Hematopoietic multipotent progenitor cell treated with erythropoietin and hydrocortisone succinate and interleukin-3 and kit ligand, for 8 days (in vitro differentiated cells): ENCODE measurements at regions not wholly inside any gene's neighbourhood (a gene's known extent, or its start where the extent isn't known, plus 50 kb on each side); places are given as distances from the start of the nearest gene placed in this dataset.

Source experiments
- DNase-seq: peaks from one replicate; pipeline ENCODE4 v3.0.0-alpha.2; 2015

DNA sequence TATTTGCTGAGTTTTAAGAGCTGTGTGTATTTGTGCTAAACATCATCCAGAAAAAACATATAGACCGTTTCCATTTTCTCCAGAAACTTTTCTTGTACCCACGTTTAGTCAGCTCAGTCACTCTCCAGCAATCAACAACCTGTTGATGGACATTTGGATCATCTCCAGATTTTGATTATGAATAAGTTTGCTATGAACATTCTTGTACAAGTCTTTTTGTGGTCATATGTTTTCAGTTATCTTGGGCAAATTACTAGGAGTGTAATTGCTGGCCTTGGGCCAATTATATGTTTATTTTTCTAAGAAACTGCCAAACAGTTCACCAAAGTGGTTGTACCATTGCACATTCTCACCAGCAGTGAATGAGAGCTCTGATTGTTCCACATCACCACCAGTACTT lies 221.8 kb downstream of the CENPF start:
- no peak for DNase-seq

DNA sequence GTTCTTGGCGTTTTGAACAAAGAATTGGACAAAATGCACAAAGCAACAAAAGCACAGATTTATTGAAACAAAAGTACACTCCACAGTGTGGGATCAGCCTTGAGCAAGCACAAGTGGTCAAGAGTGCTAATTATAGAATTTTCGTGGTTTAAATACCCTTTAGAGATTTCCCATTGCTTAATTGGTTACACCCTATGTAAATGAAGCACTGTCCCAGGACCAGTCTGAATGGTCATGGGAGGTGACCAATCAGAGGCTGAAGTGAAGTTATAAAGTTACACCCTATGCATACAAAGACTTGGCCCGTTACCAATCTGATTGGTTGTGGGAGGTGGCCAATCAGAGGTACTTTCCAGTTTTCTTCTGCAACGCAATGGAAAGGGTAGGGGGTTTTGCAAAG lies 223.6 kb downstream of the CENPF start:
- no peak for DNase-seq

DNA sequence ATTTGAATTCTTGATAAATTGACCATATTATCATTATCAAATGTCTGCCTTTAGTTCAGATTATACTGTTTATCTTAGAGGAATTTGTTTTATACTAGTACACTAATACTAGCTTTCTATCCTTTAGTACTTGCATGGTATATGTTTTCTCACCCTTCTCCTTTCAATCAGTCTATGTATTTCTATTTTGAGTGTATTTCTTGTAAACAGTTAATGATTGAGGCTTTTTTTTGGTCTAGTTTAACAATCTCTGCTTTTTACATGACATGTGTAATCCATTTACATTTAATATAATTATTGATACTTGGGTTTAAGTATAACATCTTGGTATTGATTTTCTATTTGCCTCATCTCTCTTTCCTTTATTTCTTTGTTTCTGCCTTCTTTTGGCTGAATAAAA lies 224.9 kb downstream of the CENPF start:
- no peak for DNase-seq

DNA sequence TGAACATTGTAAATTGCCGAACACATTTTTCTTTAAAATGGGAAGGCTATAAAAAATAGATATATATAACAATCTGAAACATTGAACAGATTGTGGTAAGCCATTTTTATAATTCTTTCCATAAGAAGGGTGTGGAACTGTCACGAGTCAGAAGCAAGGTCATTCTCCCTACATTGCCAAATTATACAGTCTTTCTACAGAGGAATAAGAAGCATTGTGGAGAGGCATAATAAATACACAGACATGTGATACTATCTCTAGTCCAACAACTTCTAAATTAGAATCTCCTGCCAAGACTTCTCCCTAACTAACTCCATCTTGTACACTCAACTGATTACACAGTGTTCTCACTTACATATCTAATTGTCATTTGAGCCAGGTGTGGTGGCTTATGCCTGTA lies 227.9 kb downstream of the CENPF start:
- DNase-seq, result no peak

DNA sequence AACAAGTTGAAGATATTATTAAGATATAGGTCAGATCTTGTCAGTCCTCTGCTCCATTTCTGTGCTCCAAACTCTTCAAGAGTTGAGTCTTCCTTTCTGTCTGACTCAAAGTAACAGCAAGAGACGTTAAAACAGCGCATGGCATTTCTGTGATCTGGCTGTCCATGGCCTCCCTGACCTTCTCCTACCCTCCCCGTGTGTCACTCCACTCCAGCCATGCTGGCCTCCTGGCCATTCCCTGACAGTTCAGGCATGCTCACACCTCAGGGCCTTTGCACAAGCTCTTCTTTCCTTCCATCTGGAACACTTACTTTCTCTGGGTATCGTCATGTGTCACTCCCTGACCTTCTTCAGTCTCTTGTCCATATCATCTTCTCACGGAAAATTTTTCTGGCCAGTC lies 229.0 kb downstream of the CENPF start:
- DNase-seq, result no peak

DNA sequence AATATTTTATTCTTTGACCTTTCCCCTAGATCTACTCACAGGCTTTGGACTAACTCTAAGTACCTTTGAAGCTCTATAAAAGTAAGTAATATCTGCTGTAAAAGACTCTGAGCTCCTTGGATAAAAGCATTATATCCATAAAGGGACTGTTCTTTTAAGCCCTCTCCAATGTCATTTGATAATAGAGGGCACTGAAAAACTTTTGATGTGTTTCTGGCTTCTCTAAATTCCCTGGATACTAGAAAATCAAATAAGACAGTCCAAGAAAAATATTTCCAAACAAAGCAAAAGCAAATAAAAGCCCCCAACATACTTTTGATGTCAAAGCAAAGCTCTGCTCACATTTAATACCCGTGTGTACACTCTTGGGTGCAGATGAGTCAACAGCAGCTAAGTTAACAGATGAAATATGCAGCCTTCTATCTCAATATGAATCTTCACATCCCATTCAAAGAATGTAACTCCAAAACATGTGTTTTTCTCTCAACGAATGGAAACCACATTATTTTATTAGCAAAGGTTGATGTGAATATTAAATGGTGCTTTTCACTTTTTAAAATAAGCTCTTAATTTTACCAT lies 230.3 kb downstream of the CENPF start:
- DNase-seq, result no peak

DNA sequence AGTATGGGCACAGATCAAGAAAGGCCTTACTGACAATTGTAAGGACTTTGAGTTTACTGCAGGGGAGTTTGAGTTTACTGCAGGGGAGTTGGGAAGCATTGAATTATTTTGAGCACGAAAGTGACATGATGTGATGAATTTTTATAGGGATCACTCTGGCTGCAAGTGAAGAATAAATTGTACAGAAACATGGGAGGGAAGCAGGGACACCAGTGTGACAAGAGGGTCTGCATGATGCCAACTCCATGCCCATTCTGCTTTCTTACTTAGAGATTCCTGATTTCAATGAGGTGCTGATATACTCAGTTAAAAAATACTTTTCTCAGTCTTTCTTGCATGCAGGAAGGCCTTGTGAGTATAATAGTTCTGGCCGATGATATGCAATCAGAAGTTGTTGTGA lies 234.4 kb downstream of the CENPF start:
- DNase-seq, result no peak

DNA sequence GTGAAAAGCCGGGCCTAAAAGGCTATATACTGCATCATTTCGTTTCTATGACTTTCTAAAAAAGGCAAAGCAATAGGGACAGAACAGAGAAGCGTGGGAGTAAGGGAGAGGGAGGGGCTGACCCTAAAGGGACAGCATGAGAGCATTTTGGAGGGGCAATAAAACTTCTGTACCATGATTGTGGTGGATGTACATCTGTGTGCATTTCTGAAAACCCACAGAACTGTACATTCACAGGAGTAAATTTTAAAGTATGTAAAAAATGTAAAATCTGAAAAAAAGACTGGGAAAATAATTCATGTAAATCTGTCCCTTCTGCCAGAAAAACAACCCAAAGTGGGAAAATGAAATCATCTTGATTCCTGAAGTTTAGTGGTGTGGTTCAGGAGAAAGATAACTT lies 235.4 kb downstream of the CENPF start:
- DNase-seq, result no peak

DNA sequence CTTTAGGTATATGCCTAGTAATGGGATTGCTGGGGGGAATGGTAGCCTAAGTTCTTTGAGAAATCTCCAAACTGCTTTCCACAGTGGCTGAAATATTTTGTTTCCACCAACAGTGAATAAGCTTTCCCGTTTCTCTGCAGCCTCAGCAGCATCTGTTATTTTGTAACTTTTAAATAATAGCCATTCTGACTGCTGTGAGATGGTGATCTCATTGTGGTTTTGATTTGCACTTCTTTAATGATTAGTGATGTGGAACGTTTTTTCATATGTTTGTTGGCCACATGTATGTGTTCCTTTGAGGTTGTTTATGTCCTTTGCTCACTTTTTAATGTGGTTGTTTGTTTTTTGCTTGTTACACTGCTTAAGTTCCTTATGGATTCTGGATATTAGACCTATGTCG lies 237.4 kb downstream of the CENPF start:
- DNase-seq, result no peak

DNA sequence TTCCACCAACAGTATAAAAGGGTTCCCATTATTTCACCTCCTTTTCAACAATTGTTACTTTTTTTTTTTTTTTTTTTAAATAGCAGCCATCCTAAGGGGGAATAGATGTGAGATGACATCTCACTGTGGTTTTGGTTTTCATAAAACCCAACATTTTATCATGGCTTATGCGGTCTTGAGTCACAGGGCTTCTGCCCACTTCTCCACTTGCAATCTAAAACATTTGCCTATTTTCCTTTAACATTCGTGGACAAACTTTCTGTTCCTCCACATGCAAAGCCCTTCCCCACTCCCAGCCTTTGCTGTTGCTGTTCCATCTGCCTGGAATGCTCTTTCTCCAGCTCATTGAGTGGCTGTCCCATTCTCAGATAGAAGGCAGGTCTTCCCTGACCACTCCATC lies 239.7 kb upstream of the KCNK2 start:
- no peak for DNase-seq

DNA sequence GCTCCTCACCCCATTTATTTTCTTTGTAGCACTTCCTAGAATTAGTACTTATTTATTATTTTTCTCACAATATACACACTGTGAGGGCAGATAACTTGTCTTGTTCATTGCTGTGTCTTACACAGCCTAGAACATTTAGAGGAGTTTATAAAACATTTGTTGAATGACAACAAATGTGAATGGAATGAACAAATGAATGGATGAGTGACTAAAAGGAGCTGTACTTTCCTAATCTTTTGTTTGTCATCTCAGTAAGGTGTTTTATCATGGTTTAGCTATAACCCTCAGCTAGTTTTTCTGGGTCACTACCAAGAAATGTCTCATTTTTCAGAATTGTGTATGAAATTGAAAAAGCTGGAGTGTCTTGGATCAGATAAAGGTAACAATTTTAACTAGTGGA lies 239.3 kb upstream of the KCNK2 start:
- no peak for DNase-seq

DNA sequence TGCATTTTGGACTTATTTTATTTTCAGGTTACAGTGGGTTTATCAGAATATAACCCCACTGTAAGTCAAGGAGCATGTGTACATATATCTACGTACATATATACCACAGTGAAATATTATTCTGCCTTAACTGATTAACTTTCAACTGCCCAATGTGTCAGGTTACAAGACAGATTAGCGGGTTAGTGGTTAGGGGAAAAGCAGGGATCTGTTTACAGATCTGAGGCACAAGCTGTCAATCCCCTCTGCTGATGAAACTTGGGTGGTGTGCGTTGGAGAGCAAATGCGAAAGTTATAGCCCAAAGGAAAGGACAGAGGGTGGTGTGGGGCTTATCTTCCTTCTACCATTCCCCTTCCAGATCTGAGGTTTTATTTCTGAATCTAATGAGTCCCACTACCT lies 238.2 kb upstream of the KCNK2 start:
- DNase-seq, result no peak

DNA sequence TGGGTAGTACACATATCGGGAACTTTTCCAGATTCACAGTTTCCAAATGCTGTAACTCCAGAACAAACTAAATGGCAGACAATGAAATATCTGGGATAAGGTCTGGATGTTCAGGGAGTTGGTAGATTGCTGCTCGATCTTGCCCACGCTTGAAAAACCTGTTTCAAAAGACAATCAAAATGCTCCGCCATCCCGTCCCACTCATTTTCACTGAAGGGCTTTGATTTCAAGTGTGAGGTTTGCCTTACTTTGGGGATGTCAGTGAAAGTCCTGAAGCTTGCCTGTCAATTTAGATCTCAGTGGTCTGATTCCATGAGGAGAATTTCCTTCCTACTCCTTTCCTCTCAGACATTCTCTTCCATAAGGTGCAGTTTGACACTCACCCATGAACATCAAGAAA lies 236.3 kb upstream of the KCNK2 start:
- no peak for DNase-seq

DNA sequence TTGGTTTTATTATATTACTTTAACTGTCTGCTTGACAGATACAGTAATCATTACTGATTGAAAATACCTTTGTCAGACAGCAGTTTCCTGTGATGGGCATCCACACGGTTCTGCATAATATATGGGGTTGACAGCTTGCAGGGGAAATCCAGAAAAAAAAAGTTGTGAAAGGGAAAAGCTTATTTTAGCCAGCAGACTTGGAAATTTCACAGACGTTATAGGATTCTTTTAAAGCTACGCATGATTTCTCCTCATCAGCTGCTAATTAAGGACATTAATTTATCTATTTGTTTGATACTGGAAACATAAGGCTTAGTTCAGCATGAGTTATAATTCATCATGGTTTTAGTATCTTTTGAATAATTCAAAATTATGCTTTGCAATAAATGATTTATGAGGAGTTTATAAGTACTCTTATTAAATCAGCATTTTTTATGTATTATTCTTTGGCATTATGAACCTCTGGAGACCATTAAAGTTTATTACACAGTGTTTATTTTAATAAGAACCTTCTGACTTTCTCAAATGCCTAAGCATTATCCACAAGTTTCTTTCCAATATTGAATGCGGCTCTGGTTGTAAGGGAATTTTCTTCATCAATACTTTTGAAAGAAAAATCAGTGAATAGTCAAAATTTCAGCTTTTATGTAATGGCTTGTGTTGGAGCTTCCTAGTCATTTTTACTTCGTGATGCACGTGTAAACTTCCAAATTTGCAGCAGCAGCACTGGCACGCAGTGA lies 235.3 kb upstream of the KCNK2 start:
- no peak for DNase-seq

DNA sequence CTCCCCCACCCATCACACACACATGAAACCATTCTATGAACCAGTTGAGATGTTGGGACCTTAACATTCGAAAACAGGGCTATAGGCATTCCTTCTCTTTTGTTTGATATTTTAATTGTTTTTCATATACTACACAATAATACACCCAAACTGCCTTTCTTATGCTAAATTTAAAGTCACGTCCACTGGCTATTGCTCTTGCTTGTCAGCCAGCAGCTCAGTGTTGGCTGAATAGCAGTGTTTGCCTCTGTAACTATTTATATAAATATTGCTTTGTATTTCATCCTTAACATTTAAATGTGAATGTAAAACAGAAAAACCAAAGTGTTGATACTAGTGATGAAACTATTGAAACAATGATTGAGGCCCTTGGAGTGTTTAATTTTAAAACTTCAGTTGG lies 234.4 kb upstream of the KCNK2 start:
- no peak for DNase-seq

DNA sequence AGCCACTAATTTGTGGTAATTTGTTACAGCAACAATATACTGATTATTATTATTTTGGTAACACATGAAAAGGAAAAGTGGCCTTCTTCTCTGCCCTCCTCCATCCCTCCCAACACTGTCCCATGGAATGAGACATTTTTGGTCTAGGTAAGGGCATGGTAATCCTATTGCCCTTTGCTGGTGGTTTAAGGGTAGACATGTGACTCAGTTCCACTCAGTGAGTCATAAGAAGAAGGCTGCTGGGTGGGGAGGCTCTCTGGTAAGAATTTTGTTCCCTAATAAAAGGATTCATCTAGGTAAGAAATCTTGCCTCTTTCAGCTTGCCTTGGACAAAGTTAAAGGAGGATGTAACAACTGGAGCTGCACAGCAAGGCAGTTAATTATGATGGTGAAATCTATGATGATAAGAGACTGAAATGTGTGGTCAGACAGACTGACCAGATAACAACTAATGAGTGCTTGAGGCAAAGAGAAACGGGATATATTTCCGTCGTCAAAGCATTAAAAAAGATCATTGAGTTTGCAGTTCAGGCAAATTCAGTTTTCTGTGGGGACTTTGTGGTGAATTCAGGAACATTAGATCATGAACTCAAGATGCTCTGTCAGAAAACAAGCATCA lies 232.0 kb upstream of the KCNK2 start:
- no peak for DNase-seq

DNA sequence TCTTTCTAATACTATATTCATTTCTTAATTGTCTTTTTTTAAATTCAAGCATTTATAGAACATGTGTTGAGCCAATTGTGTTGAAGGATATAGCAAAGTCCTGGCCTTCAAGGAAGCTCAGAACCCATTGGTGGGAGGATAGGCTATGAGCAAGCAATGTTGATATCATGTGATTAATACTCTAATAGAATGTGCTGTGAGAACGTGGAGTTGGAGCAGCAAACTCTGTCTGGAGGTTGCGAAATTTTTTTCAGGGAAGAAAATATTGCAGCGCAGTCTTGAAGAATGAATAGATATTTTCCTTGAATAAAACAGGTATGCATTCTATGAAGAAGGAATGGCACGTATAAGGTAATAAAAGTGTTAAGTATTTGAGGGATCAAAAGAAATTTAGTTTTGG lies 229.2 kb upstream of the KCNK2 start:
- DNase-seq, result no peak

DNA sequence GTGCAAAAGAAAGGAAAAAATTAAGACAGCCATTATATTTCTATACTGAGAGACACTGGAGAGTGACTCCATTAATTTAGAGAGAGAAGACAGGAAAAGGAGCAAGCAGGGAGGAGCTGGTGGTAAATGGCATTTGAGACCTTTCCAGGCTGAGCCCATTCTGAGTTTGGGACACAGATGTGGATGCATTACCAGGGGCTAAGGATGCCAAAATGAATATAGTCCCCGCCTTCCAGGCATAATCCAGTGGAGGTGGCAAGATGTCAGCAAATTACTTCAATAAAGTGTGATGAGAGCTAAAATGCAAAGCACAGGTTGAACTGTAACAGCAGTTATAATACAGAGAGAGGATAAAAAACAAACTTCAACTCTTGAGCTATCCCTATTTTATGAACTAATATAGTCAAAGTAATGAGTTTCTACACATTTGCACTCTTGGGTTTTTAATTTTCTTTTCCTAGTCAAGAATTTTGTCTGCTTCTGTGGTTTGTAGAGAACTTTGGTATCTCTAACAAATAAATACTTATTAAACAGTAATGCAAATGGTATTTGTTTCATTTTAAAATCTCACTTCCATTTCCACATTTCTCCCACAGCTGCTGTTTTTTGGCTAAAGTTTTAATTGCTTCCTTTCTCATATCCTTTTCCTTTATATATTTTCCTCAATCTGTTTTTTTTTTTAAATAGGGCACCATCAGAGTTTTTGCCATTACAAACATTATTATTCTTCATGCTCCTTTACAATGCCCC lies 228.2 kb upstream of the KCNK2 start:
- DNase-seq, result no peak

DNA sequence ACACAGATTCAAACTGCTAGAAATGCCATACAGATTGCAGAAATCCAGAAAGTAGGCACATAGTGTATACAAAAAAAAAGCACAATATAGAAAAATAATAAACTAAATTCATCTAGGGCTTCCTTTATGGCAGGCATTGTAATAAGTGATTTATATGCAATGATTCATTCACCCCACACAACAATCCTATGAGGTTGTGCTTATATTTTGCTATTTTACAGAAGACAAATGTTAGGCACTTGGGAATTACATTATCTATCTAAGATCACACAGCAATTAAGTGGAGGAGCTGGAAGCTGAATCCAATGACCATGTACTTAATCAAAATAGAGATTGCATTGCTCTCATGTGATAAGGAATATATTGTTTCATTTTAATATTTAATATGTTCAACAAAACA lies 225.7 kb upstream of the KCNK2 start:
- DNase-seq, result no peak

DNA sequence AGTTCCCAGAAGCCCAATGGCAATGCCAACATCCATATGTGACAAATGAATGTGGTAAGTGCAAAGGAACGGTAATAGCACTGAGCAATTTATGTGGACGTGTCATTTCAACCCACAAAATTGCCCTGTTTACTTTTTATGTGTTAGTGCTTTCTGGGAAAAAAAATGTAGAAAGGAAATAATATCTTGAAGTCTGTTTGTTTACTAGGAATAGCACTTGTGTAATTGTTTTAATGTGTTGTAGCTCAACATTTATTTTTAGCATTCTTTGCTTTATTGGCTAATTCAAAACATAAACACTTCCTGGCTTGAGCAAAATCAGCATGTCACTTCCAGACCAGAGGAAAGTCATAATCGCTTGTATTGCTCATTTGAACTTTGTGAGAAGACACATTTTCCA lies 224.8 kb upstream of the KCNK2 start:
- DNase-seq, result no peak

DNA sequence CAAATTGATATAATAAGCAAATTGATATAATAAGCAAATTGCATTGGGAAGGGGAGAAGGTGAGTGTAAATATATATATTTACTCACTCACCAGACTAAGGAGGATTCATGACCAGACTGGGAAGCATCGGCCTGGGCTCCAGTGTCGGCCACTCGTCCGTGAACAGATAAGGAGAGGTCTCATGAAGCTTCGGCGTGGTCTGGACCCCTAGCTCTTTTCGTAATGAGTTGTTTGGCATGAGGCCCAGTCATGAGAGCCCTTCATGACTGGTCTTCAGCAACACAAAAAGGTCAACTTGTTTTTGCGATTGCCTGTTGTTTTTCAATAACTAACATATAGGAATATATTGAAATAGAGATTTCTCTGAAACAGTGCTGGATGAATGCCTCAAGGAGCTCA lies 222.9 kb upstream of the KCNK2 start:
- DNase-seq, result no peak

DNA sequence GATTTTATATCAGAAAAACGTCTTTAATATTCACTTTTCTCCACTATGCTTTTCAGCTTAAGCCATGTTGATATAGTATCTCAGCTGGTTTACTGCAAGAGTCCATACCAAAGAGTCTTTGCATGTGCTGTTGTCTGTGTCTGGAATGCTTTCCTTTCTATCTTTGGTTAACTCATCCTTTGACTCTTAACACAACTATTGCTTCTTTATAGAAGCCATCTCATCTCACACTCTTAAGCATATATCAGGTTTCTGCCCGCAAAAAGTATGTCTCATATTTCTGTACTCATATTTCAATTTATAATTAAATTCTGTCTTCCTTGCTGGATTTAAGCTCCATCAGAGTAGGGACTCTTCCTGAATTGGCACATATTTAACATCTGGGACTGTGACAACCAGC lies 220.9 kb upstream of the KCNK2 start:
- DNase-seq, result no peak

DNA sequence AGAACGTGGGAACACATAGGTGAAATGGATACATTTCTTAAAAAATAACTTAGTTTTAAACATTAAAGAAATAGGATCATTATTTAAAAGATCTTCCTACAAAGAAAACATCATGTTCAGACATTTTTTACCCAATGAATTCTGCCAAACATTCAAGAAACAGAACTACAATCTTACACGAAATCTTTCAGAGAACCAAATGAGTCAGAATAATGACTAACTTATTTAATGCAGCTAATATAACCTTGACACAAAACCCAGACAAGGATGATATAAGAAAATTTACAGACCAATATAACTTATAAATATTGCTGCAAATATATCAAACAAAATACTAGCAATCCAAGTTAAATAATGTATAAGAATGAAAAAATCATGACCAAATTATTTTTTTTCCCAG lies 220.1 kb upstream of the KCNK2 start:
- DNase-seq, result no peak
